Breast epithelium (tissue), 3 donors: ENCODE measurements at regions not wholly inside any gene's neighbourhood (a gene's known extent, or its start where the extent isn't known, plus 50 kb on each side); places are given as distances from the start of the nearest gene placed in this dataset.

Experiments
- POLR2AphosphoS5 ChIP-seq, 3 donors: sonication (generic); formaldehyde crosslinking; IDR thresholded peaks; one replicate each; pipeline ENCODE4 v1.6.1; 2017; ENCODE audit warnings: antibody characterized with exemption in 3 of 3
- TF ChIP-seq, protein P1 (sequence below), 3 donors: fragments of 450-650 bp; IDR thresholded peaks; one replicate each; pipeline ENCODE4 v1.5.1; 2016 to 2017; ENCODE audit warnings: antibody characterized with exemption in 3 of 3, mild to moderate bottlenecking in 3 of 3, moderate library complexity in 3 of 3

DNA sequence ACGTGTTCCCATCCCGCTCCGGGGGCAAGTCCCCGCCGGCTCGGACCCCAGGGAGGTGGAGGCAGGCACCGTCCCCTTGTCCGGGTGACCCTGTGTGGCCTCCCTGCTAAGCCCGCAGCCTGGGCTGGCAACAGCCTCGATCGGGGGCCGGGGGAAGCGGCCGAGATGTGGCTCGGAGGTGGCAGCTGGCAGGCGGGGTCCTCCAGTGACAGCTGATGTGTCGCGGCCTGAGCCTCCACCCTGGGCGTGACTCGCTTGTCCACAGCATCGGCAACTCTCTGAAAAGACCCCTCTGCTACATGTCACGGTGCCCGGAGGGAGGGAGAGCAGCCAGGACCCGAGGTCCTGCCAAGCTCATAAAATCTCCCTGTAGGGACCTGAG is 124.8 kb upstream of the IRX4 start:
- TF ChIP-seq, protein P1, sequence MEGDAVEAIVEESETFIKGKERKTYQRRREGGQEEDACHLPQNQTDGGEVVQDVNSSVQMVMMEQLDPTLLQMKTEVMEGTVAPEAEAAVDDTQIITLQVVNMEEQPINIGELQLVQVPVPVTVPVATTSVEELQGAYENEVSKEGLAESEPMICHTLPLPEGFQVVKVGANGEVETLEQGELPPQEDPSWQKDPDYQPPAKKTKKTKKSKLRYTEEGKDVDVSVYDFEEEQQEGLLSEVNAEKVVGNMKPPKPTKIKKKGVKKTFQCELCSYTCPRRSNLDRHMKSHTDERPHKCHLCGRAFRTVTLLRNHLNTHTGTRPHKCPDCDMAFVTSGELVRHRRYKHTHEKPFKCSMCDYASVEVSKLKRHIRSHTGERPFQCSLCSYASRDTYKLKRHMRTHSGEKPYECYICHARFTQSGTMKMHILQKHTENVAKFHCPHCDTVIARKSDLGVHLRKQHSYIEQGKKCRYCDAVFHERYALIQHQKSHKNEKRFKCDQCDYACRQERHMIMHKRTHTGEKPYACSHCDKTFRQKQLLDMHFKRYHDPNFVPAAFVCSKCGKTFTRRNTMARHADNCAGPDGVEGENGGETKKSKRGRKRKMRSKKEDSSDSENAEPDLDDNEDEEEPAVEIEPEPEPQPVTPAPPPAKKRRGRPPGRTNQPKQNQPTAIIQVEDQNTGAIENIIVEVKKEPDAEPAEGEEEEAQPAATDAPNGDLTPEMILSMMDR (IDR thresholded peaks at IDR 0.05): no peak
- TF ChIP-seq POLR2AphosphoS5 (IDR thresholded peaks at IDR 0.05): no peak
